ENCODE measurements at regions not wholly inside any gene's neighbourhood (a gene's known extent, or its start where the extent isn't known, plus 50 kb on each side); places are given as distances from the start of the nearest gene placed in this dataset.
"Not testable (repeated sequence)": the region's sequence is repeated elsewhere in the genome, so short reads cannot be mapped to it uniquely, and the experiment has no call there.

DNA sequence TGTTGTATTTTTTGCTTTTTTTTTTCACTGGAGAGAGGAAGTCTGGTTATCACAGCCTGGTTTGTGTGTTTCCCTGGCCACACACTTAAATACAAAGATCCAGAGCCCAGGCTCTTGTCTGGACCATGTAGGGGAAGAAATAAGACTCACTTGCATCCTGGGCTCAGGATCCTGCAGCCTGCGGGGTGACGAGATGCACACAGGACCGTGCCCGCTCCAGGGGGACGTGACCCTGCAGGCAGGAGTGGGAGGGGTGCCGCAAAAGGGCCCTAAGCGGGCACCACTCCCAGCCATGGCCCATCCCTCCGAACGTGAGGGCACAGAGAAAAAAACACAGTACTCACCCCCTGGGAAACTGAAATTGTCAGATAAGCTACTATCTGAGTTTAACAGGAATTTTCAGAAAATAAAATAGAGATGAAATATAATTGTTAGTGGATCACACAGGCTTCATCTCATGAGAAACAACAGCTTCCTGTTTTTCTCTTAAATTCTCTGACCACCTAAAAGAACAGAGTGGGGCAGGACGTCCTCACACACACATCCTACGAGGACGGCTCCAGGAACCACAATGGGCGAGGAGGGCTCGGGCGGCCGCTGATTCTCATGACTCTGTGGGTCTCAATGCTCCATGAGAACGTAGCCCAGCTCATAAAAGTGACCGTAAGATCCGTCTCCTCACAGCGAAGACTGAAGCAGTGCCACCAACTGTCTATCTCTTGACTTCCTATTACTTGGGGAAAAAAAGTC, 142.6 kb upstream of the ALKAL2 start:
- no peak for DNase-seq
- Histone ChIP-seq H3K9me3 (ENCODE audit: control insufficient read depth in 1 of 2, low read length in 2 of 2) (no peaks in the 10 kb centered on the region), H3K27ac (ENCODE audit: low read depth, low read length) (peak overlapping the region; percentile 36), H3K4me1 (ENCODE audit: insufficient read depth, low read length) (peaks cover 25% of the 10 kb centered on the region), H3K27me3 (ENCODE audit: insufficient read depth, low read length) (no peaks in the 10 kb centered on the region), H3K4me3 (ENCODE audit: low read length in 2 of 2) (peak overlapping the region; percentile 44 to 57), H3K36me3 (ENCODE audit: insufficient read depth, low read length) (no peaks in the 10 kb centered on the region)
- Mint-ChIP-seq H3K36me3 (no peaks in the 10 kb centered on the region), H3K4me3 (peak overlapping the region; percentile 69 to 89 (median 82)), H3K27ac (peak overlapping the region; percentile 74 to 94 (median 92)), H3K9me3 (no peaks in the 10 kb centered on the region), H3K27me3 (no peaks in the 10 kb centered on the region), H3K4me1 (peaks cover 22 to 30% (median 26%) of the 10 kb centered on the region in 4 donors)
- CTCF ChIA-PET (ENCODE audit: partially characterized antibody) = interaction anchor here (1.0 to 1.5 kb wide), 3 partner anchors 8 to 37 kb away, joined by 3 to 6 read pairs (median 5); no protein-coding TSS in a partner anchor
- POLR2A ChIA-PET (ENCODE audit: partially characterized antibody) = interaction anchor here (0.5 to 2.2 kb wide), 7 partner anchors 8 to 254 kb away, joined by 3 to 24 read pairs (median 7); no protein-coding TSS in a partner anchor
- intact Hi-C loops (cut with micrococcal nuclease) = loop anchor here (1.0 kb wide), 1 partner anchor 8 kb away; no protein-coding TSS in a partner anchor

GRCh38 chr2:429575-430254, 141.8 kb upstream of the ALKAL2 start:
- no peaks in the 10 kb centered on the region for H3K9me3 Mint-ChIP-seq
- H3K36me3 Mint-ChIP-seq = no peaks in the 10 kb centered on the region
- peak overlapping the region; percentile 36 for H3K27ac ChIP-seq (ENCODE audit: low read depth, low read length)
- peak in 4 of 5 donors; percentile 21 to 53 (median 26) for DNase-seq
- H3K27ac Mint-ChIP-seq = peak overlapping the region; percentile 74 to 94 (median 92)
- POLR2A ChIA-PET (ENCODE audit: partially characterized antibody) = interaction anchor here (0.5 to 2.2 kb wide), 8 partner anchors 9 to 253 kb away, joined by 3 to 24 read pairs (median 6); partner anchors contain the start of gene SH3YL1
- intact Hi-C loops (cut with micrococcal nuclease) = loop anchor here (1.0 kb wide), 1 partner anchor 9 kb away; no protein-coding TSS in a partner anchor
- H3K27me3 Mint-ChIP-seq = peaks cover 2% of the 10 kb centered on the region in 2 donors
- CTCF ChIA-PET (ENCODE audit: partially characterized antibody) = interaction anchor here (1.3 to 1.5 kb wide), 2 partner anchors 9 to 36 kb away, joined by 5 to 6 read pairs; no protein-coding TSS in a partner anchor
- H3K4me1 Mint-ChIP-seq = peaks cover 22 to 36% (median 25%) of the 10 kb centered on the region in 4 donors
- no peaks in the 10 kb centered on the region for H3K27me3 ChIP-seq (ENCODE audit: insufficient read depth, low read length)
- peak overlapping the region; percentile 69 to 89 (median 82) for H3K4me3 Mint-ChIP-seq
- H3K9me3 ChIP-seq (ENCODE audit: control insufficient read depth in 1 of 2, low read length in 2 of 2) = no peaks in the 10 kb centered on the region
- peaks cover 25% of the 10 kb centered on the region for H3K4me1 ChIP-seq (ENCODE audit: insufficient read depth, low read length)
- H3K4me3 ChIP-seq (ENCODE audit: low read length in 2 of 2) = peak overlapping the region; percentile 44 to 57
- H3K36me3 ChIP-seq (ENCODE audit: insufficient read depth, low read length) = no peaks in the 10 kb centered on the region

DNA sequence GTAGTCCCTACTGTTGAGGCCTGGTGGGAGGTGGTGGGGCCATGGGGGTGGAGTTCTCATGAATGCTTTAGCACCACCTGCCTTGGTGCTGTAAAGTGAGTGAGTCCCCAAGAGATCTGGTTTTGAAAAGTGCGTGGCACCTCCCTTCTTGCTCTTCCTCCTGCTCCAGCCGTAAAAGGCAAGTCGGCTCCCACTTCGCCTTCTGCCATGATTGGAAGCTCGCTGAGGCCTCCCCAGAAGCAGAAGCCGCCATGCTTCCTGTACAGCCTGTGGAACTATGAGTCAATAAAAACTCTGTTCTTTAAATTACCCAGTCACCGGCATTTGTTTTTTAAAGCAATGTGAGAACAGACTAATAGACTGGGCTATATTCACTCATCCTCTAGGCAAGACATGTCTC, 141.3 kb upstream of the ALKAL2 start:
- Mint-ChIP-seq H3K9me3 (no peaks in the 10 kb centered on the region), H3K27ac (peak overlapping the region; percentile 74 to 94 (median 92)), H3K4me3 (peak overlapping the region; percentile 69 to 89 (median 82)), H3K36me3 (no peaks in the 10 kb centered on the region), H3K27me3 (peaks cover 2% of the 10 kb centered on the region in 2 donors), H3K4me1 (peaks cover 21 to 36% (median 24%) of the 10 kb centered on the region in 4 donors)
- H3K27ac ChIP-seq (ENCODE audit: low read depth, low read length) = no peak overlapping the region
- peak overlapping the region; percentile 44 to 57 for H3K4me3 ChIP-seq (ENCODE audit: low read length in 2 of 2)
- CTCF ChIA-PET (ENCODE audit: partially characterized antibody) = interaction anchor here (1.3 kb wide), 1 partner anchor 9 kb away, joined by 5 read pairs; no protein-coding TSS in a partner anchor
- no peaks in the 10 kb centered on the region for H3K27me3 ChIP-seq (ENCODE audit: insufficient read depth, low read length)
- intact Hi-C loops (cut with micrococcal nuclease) = no loop called here
- H3K4me1 ChIP-seq (ENCODE audit: insufficient read depth, low read length) = peaks cover 25% of the 10 kb centered on the region
- no peaks in the 10 kb centered on the region for H3K36me3 ChIP-seq (ENCODE audit: insufficient read depth, low read length)
- no peak for DNase-seq
- no peaks in the 10 kb centered on the region for H3K9me3 ChIP-seq (ENCODE audit: control insufficient read depth in 1 of 2, low read length in 2 of 2)
- POLR2A ChIA-PET (ENCODE audit: partially characterized antibody) = interaction anchor here (0.6 to 2.0 kb wide), 3 partner anchors 9 to 253 kb away, joined by 3 to 24 read pairs (median 7); partner anchors contain the start of gene SH3YL1

GRCh38 chr2:428591-428990, 140.7 kb upstream of the ALKAL2 start:
- H3K27me3 Mint-ChIP-seq = peaks cover 2 to 5% of the 10 kb centered on the region in 2 donors
- H3K4me1 Mint-ChIP-seq = peaks cover 21 to 39% (median 25%) of the 10 kb centered on the region in 4 donors
- Histone ChIP-seq H3K27me3 (ENCODE audit: insufficient read depth, low read length) (no peaks in the 10 kb centered on the region), H3K4me3 (ENCODE audit: low read length in 2 of 2) (no peak overlapping the region), H3K9me3 (ENCODE audit: control insufficient read depth in 1 of 2, low read length in 2 of 2) (no peaks in the 10 kb centered on the region), H3K36me3 (ENCODE audit: insufficient read depth, low read length) (no peaks in the 10 kb centered on the region), H3K27ac (ENCODE audit: low read depth, low read length) (no peak overlapping the region), H3K4me1 (ENCODE audit: insufficient read depth, low read length) (peaks cover 25% of the 10 kb centered on the region)
- intact Hi-C loops (cut with micrococcal nuclease) = no loop called here
- ChIA-PET POLR2A (ENCODE audit: partially characterized antibody) (no interaction called here), CTCF (ENCODE audit: partially characterized antibody) (no interaction called here)
- no peak overlapping the region for H3K4me3 Mint-ChIP-seq
- H3K27ac Mint-ChIP-seq = peak overlapping the region in 3 of 7 donors; percentile 17 to 93 (median 25)
- no peaks in the 10 kb centered on the region for H3K36me3 Mint-ChIP-seq
- no peak for DNase-seq
- no peaks in the 10 kb centered on the region for H3K9me3 Mint-ChIP-seq

GRCh38 chr2:426696-427095, 138.8 kb upstream of the ALKAL2 start:
- H3K36me3 Mint-ChIP-seq; H3K27me3 ChIP-seq (ENCODE audit: insufficient read depth, low read length); intact Hi-C loops (cut with micrococcal nuclease); CTCF ChIA-PET (ENCODE audit: partially characterized antibody); POLR2A ChIA-PET (ENCODE audit: partially characterized antibody); DNase-seq; H3K9me3 ChIP-seq (ENCODE audit: control insufficient read depth in 1 of 2, low read length in 2 of 2); H3K9me3 Mint-ChIP-seq; H3K27ac Mint-ChIP-seq; H3K4me3 Mint-ChIP-seq; H3K27ac ChIP-seq (ENCODE audit: low read depth, low read length); H3K4me3 ChIP-seq (ENCODE audit: low read length in 2 of 2); H3K27me3 Mint-ChIP-seq; H3K36me3 ChIP-seq (ENCODE audit: insufficient read depth, low read length): not testable (repeated sequence)
- peaks cover 21 to 35% (median 26%) of the 10 kb centered on the region in 4 donors for H3K4me1 Mint-ChIP-seq
- peaks cover 25% of the 10 kb centered on the region for H3K4me1 ChIP-seq (ENCODE audit: insufficient read depth, low read length)

GRCh38 chr2:425947-426346, 138.1 kb upstream of the ALKAL2 start:
- Mint-ChIP-seq H3K4me1 (peaks cover 21 to 41% (median 26%) of the 10 kb centered on the region in 4 donors), H3K9me3 (no peaks in the 10 kb centered on the region), H3K27me3 (peaks cover 4 to 5% of the 10 kb centered on the region in 2 donors), H3K4me3 (no peak overlapping the region), H3K36me3 (no peaks in the 10 kb centered on the region), H3K27ac (peak overlapping the region in 1 of 7 donors; percentile 24)
- CTCF ChIA-PET (ENCODE audit: partially characterized antibody) = interaction anchor here (2.4 kb wide), 1 partner anchor 11 kb away, joined by 6 read pairs; no protein-coding TSS in a partner anchor
- POLR2A ChIA-PET (ENCODE audit: partially characterized antibody) = no interaction called here
- Histone ChIP-seq H3K9me3 (ENCODE audit: control insufficient read depth in 1 of 2, low read length in 2 of 2) (no peaks in the 10 kb centered on the region), H3K4me3 (ENCODE audit: low read length in 2 of 2) (no peak overlapping the region), H3K36me3 (ENCODE audit: insufficient read depth, low read length) (no peaks in the 10 kb centered on the region), H3K27me3 (ENCODE audit: insufficient read depth, low read length) (no peaks in the 10 kb centered on the region), H3K27ac (ENCODE audit: low read depth, low read length) (no peak overlapping the region), H3K4me1 (ENCODE audit: insufficient read depth, low read length) (peaks cover 22% of the 10 kb centered on the region)
- intact Hi-C loops (cut with micrococcal nuclease) = no loop called here
- DNase-seq = no peak

GRCh38 chr2:425243-425642, 137.4 kb upstream of the ALKAL2 start:
- intact Hi-C loops (cut with micrococcal nuclease) = no loop called here
- Histone ChIP-seq H3K27ac (ENCODE audit: low read depth, low read length) (no peak overlapping the region), H3K4me1 (ENCODE audit: insufficient read depth, low read length) (peaks cover 15% of the 10 kb centered on the region), H3K27me3 (ENCODE audit: insufficient read depth, low read length) (no peaks in the 10 kb centered on the region), H3K36me3 (ENCODE audit: insufficient read depth, low read length) (no peaks in the 10 kb centered on the region), H3K9me3 (ENCODE audit: control insufficient read depth in 1 of 2, low read length in 2 of 2) (no peaks in the 10 kb centered on the region), H3K4me3 (ENCODE audit: low read length in 2 of 2) (no peak overlapping the region)
- Mint-ChIP-seq H3K36me3 (no peaks in the 10 kb centered on the region), H3K9me3 (no peaks in the 10 kb centered on the region), H3K27ac (no peak overlapping the region), H3K27me3 (peaks cover 4 to 5% of the 10 kb centered on the region in 2 donors), H3K4me3 (no peak overlapping the region), H3K4me1 (peaks cover 14 to 34% (median 21%) of the 10 kb centered on the region in 4 donors)
- POLR2A ChIA-PET (ENCODE audit: partially characterized antibody) = no interaction called here
- no peak for DNase-seq
- CTCF ChIA-PET (ENCODE audit: partially characterized antibody) = interaction anchor here (2.4 kb wide), 1 partner anchor 12 kb away, joined by 6 read pairs; no protein-coding TSS in a partner anchor

All from CD4-positive, alpha-beta memory T cell (primary cell).